Stomach (tissue), 4 donors: ENCODE measurements at regions not wholly inside any gene's neighbourhood (a gene's known extent, or its start where the extent isn't known, plus 50 kb on each side); places are given as distances from the start of the nearest gene placed in this dataset.

Source experiments
- EP300 ChIP-seq: sonication (generic); formaldehyde crosslinking; IDR thresholded peaks from one replicate; pipeline ENCODE4 v1.6.1; 2017; ENCODE audit warnings: antibody characterized with exemption
- POLR2A ChIP-seq, 4 donors: fragments of 450-650 bp; IDR thresholded peaks; one replicate each; pipeline ENCODE4 v1.6.1; 2016; ENCODE audit warnings: antibody characterized with exemption in 4 of 4, control low read depth in 2 of 4, mild to moderate bottlenecking in 1 of 4, moderate library complexity in 1 of 4
- TF ChIP-seq, protein P1 (sequence below), 7 experiments: fragments of 450-650 bp in 4 of 7; fragments of 200-600 bp in 3 of 7; sonication (generic) in 3 of 7; IDR thresholded peaks; one replicate each; pipeline ENCODE4 v1.5.1; 2016 to 2019; ENCODE audit warnings: antibody characterized with exemption in 7 of 7, control low read depth in 2 of 7, mild to moderate bottlenecking in 1 of 7

DNA sequence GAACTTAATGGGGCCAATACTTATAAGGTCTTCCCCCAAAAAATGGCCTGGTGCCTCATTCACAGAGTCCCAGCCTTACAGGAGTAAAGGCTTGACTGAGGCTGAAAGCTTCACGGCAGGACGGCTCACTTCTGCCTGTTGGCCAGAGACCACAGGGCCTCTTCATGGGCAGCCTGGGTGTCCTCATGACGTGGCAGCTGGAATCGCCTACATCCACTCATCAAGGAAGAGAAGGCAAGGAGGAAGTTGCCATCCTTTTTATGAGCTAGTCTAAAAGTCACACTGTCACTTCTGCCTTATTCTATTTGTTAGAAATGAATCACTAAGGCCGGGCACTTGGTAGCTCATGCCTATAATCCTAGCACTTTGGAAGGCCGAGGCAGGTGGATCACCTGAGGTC lies 89.3 kb upstream of the DGKG start:
- TF ChIP-seq, protein P1, sequence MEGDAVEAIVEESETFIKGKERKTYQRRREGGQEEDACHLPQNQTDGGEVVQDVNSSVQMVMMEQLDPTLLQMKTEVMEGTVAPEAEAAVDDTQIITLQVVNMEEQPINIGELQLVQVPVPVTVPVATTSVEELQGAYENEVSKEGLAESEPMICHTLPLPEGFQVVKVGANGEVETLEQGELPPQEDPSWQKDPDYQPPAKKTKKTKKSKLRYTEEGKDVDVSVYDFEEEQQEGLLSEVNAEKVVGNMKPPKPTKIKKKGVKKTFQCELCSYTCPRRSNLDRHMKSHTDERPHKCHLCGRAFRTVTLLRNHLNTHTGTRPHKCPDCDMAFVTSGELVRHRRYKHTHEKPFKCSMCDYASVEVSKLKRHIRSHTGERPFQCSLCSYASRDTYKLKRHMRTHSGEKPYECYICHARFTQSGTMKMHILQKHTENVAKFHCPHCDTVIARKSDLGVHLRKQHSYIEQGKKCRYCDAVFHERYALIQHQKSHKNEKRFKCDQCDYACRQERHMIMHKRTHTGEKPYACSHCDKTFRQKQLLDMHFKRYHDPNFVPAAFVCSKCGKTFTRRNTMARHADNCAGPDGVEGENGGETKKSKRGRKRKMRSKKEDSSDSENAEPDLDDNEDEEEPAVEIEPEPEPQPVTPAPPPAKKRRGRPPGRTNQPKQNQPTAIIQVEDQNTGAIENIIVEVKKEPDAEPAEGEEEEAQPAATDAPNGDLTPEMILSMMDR (IDR thresholded peaks at IDR 0.05), result no peak
- no peak for TF ChIP-seq EP300
- TF ChIP-seq POLR2A (IDR thresholded peaks at IDR 0.05), result no peak
